Mesenchymal stem cell (in vitro differentiated cells and primary cell): ENCODE measurements at regions not wholly inside any gene's neighbourhood (a gene's known extent, or its start where the extent isn't known, plus 50 kb on each side); places are given as distances from the start of the nearest gene placed in this dataset. TPM values are rescaled to one million over a fixed set of nuclear protein-coding genes. Genes with fewer than 3 reads are reported as not detected.

Experiments used
- DNase-seq: peaks from one replicate; pipeline ENCODE4 v3.0.0-alpha.2; 2013
- H2AFZ ChIP-seq: one replicate; pipeline ENCODE4 v1.6.1; 2013; ENCODE audit warnings: low read depth, mild to moderate bottlenecking, control low read depth, inconsistent platforms, low read length, moderate library complexity
- H2AK5ac ChIP-seq: 2 replicates; pipeline ENCODE4 v1.6.1; 2013; ENCODE audit warnings: low read length, moderate library complexity, mild to moderate bottlenecking, inconsistent platforms; ENCODE audit not compliant: severe bottlenecking
- H2BK120ac ChIP-seq: one replicate; pipeline ENCODE4 v1.6.1; 2013; ENCODE audit warnings: low read depth, mild to moderate bottlenecking, inconsistent platforms, low read length, moderate library complexity
- H2BK12ac ChIP-seq, 2 experiments: one replicate each; pipeline ENCODE4 v1.6.1; 2013; ENCODE audit warnings: inconsistent platforms in 2 of 2, low read length in 2 of 2, mild to moderate bottlenecking in 2 of 2, moderate library complexity in 2 of 2, control low read depth in 1 of 2
- H2BK15ac ChIP-seq: one replicate; pipeline ENCODE4 v1.6.1; 2013; ENCODE audit warnings: mild to moderate bottlenecking, low read depth, inconsistent platforms; ENCODE audit not compliant: poor library complexity, severe bottlenecking
- H2BK5ac ChIP-seq: 2 replicates; pipeline ENCODE4 v1.6.1; 2013; ENCODE audit warnings: low read depth, mild to moderate bottlenecking, low read length, control low read depth, inconsistent platforms; ENCODE audit not compliant: poor library complexity, severe bottlenecking
- H3K14ac ChIP-seq, 2 experiments: one replicate each; pipeline ENCODE4 v1.6.1; 2013; ENCODE audit warnings: inconsistent platforms in 2 of 2, low read length in 2 of 2, control low read depth in 1 of 2, mild to moderate bottlenecking in 1 of 2, moderate library complexity in 1 of 2
- H3K18ac ChIP-seq, 2 experiments: one replicate each; pipeline ENCODE4 v1.6.1; 2013; ENCODE audit warnings: inconsistent platforms in 2 of 2, low read length in 2 of 2, control low read depth in 1 of 2, low read depth in 1 of 2, mild to moderate bottlenecking in 1 of 2
- H3K23ac ChIP-seq, 2 experiments: one replicate each; pipeline ENCODE4 v1.6.1; 2013; ENCODE audit warnings: inconsistent platforms in 2 of 2, low read length in 2 of 2, mild to moderate bottlenecking in 2 of 2, moderate library complexity in 2 of 2, control low read depth in 1 of 2
- H3K27ac ChIP-seq: 2 replicates; pipeline ENCODE4 v1.5.1; 2013; ENCODE audit warnings: mild to moderate bottlenecking, moderate library complexity, low read length, control low read depth, inconsistent platforms; ENCODE audit not compliant: poor library complexity, severe bottlenecking
- H3K27me3 ChIP-seq, 2 experiments: 2 replicates each; pipeline versions ENCODE4 v1.6.1 to v1.7.0; 2013; ENCODE audit warnings: low read length in 2 of 2, mild to moderate bottlenecking in 2 of 2, moderate library complexity in 2 of 2, control low read depth in 1 of 2, inconsistent platforms in 1 of 2; ENCODE audit not compliant: control insufficient read depth in 1 of 2, insufficient read depth in 1 of 2
- H3K36me3 ChIP-seq, 2 experiments: 2 replicates each; pipeline versions ENCODE4 v1.6.1 to v1.7.0; 2013; ENCODE audit warnings: low read length in 2 of 2, control low read depth in 1 of 2, inconsistent platforms in 1 of 2, low read depth in 1 of 2, mild to moderate bottlenecking in 1 of 2; ENCODE audit not compliant: insufficient read depth in 2 of 2, control insufficient read depth in 1 of 2
- H3K4ac ChIP-seq, 2 experiments: one replicate each; pipeline ENCODE4 v1.6.1; 2013; ENCODE audit warnings: inconsistent platforms in 2 of 2, low read length in 2 of 2, mild to moderate bottlenecking in 2 of 2, moderate library complexity in 2 of 2, control low read depth in 1 of 2, low read depth in 1 of 2
- H3K4me1 ChIP-seq: 2 replicates; pipeline ENCODE4 v1.6.1; 2013; ENCODE audit warnings: low read depth, low read length, control low read depth; ENCODE audit not compliant: control insufficient read depth, insufficient read depth
- H3K4me2 ChIP-seq: 2 replicates; pipeline ENCODE4 v1.6.1; 2013; ENCODE audit warnings: low read length, mild to moderate bottlenecking, inconsistent platforms; ENCODE audit not compliant: poor library complexity, severe bottlenecking
- H3K4me3 ChIP-seq, 2 experiments: 2 replicates each; pipeline versions ENCODE4 v1.5.1 to v1.7.0; 2013; ENCODE audit warnings: low read length in 2 of 2, mild to moderate bottlenecking in 2 of 2, control low read depth in 1 of 2, low read depth in 1 of 2; ENCODE audit not compliant: insufficient read depth in 1 of 2
- H3K79me1 ChIP-seq: replicated peaks from 2 replicates; pipeline ENCODE4 v1.6.1; 2013; ENCODE audit warnings: mild to moderate bottlenecking, control low read depth, low read length, inconsistent platforms; ENCODE audit not compliant: poor library complexity, severe bottlenecking
- H3K9ac ChIP-seq: 2 replicates; pipeline ENCODE4 v1.7.0; 2013; ENCODE audit warnings: mild to moderate bottlenecking, low read length, moderate library complexity
- H3K9me3 ChIP-seq: 2 replicates; pipeline ENCODE4 v1.7.0; 2013; ENCODE audit warnings: mild to moderate bottlenecking, low read length; ENCODE audit not compliant: control insufficient read depth
- H4K8ac ChIP-seq: one replicate; pipeline ENCODE4 v1.6.1; 2013; ENCODE audit warnings: inconsistent platforms, mild to moderate bottlenecking, low read length, moderate library complexity
- H4K91ac ChIP-seq: one replicate; pipeline ENCODE4 v1.6.1; 2013; ENCODE audit warnings: mild to moderate bottlenecking, low read length, inconsistent platforms
- WGBS: methylation state at CpG from one replicate; pipeline ENCODE4 v1.1.7; 2013; ENCODE audit warnings: mixed read lengths; 5-methylcytosine and 5-hydroxymethylcytosine counted together
- small RNA-seq: library from polyadenylated mRNA; stranded (forward); fragments of <200 nt; extraction: miRNeasy Mini kit (QIAGEN cat#:217004); gene quantifications from one replicate; pipeline ENCODE3, GENCODE V24; 2013; ENCODE audit warnings: low read depth

GRCh38 chr2:117763804-117764203 is 50.7 kb upstream of the DDX18 start:
- Histone ChIP-seq H3K9ac (no peak overlapping the region), H3K4ac (no peak overlapping the region), H3K4me2 (no peak overlapping the region), H3K18ac (no peak overlapping the region), H2AK5ac (no peak overlapping the region), H2BK5ac (no peak overlapping the region), H3K4me3 (no peak overlapping the region), H3K9me3 (no peaks in the 10 kb centered on the region), H3K27me3 (no peaks in the 10 kb centered on the region), H3K14ac (no peak overlapping the region), H3K4me1 (no peaks in the 10 kb centered on the region), H3K79me1 (no peaks in the 10 kb centered on the region), H2BK15ac (no peak overlapping the region), H3K23ac (no peak overlapping the region), H2BK12ac (no peak overlapping the region), H3K27ac (no peak overlapping the region), H2BK120ac (no peak overlapping the region), H4K8ac (no peak overlapping the region), H4K91ac (no peak overlapping the region), H2AFZ (no peak overlapping the region), H3K36me3 (no peaks in the 10 kb centered on the region)
- 64% methylated on average over 3 of the region's 4 CpGs for WGBS
- DNase-seq, result no peak

Small RNA genes in the stretch of these regions (small RNA-seq; reads per million reads assigned to genes)
- gene AC104408.1 (not detected), gene RNU7-190P (not detected)
